ENCODE measurements at regions not wholly inside any gene's neighbourhood (a gene's known extent, or its start where the extent isn't known, plus 50 kb on each side); places are given as distances from the start of the nearest gene placed in this dataset.

GRCh38 chrX:127128282-127128681, 308.8 kb downstream of the PRR32 start:
- TF ChIP-seq GTF3A (CRISPR knock-in tag; conservative IDR thresholded peaks at IDR 0.05) = no peak
- TF ChIP-seq KLF6 (CRISPR knock-in tag; IDR thresholded peaks at IDR 0.05) = no peak
- TF ChIP-seq ZNF331 (CRISPR knock-in tag; IDR thresholded peaks at IDR 0.05) = no peak
- no peak for TF ChIP-seq RFX5 (IDR thresholded peaks at IDR 0.05; ENCODE audit: low read depth, low read length)
- TF ChIP-seq ZFP41 (CRISPR knock-in tag; IDR thresholded peaks at IDR 0.05; ENCODE audit: borderline replicate concordance) = no peak
- TF ChIP-seq EP300 (IDR thresholded peaks at IDR 0.05; ENCODE audit: low read depth in 2 of 2, low read length in 2 of 2) = no peak
- TF ChIP-seq EP300 (CRISPR knock-in tag; IDR thresholded peaks at IDR 0.05; ENCODE audit: borderline replicate concordance) = no peak
- TF ChIP-seq, protein P1, sequence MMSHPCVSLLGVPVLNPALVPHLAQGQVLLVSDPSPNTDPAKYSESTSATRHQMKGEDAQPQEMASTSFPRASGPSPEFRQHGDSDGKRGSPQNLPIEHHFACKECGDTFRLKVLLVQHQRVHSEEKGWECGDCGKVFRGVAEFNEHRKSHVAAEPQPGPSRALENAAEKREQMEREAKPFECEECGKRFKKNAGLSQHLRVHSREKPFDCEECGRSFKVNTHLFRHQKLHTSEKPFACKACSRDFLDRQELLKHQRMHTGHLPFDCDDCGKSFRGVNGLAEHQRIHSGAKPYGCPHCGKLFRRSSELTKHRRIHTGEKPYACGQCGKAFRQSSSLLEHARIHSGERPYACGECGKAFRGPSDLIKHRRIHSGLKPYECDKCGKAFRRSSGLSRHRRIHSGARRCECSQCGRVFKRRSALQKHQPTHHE (CRISPR knock-in tag; IDR thresholded peaks at IDR 0.05; ENCODE audit: borderline replicate concordance) = no peak
- TF ChIP-seq DMTF1 (CRISPR knock-in tag; IDR thresholded peaks at IDR 0.05) = no peak
- no peak for TF ChIP-seq PHF8 (CRISPR knock-in tag; IDR thresholded peaks at IDR 0.05)
- TF ChIP-seq MXD4 (CRISPR knock-in tag; IDR thresholded peaks at IDR 0.05) = no peak
- TF ChIP-seq, protein P2, sequence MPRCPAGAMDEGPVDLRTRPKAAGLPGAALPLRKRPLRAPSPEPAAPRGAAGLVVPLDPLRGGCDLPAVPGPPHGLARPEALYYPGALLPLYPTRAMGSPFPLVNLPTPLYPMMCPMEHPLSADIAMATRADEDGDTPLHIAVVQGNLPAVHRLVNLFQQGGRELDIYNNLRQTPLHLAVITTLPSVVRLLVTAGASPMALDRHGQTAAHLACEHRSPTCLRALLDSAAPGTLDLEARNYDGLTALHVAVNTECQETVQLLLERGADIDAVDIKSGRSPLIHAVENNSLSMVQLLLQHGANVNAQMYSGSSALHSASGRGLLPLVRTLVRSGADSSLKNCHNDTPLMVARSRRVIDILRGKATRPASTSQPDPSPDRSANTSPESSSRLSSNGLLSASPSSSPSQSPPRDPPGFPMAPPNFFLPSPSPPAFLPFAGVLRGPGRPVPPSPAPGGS (CRISPR knock-in tag; IDR thresholded peaks at IDR 0.05) = no peak
- no peak for TF ChIP-seq YY1 (IDR thresholded peaks at IDR 0.05; ENCODE audit: insufficient read depth, insufficient replicate concordance, low read depth, low read length)
- TF ChIP-seq MED1 (CRISPR knock-in tag; IDR thresholded peaks at IDR 0.05) = no peak
- no peak for TF ChIP-seq MED8 (CRISPR knock-in tag; IDR thresholded peaks at IDR 0.05; ENCODE audit: insufficient replicate concordance)
- in situ Hi-C loops (cut with HindIII; ENCODE audit: extremely low pct_ligation_motif_present, low pct_unique_long_range_greater_than_20kb) = no loop called here
- Histone ChIP-seq H3K9ac (ENCODE audit: insufficient read depth, low read depth, low read length) (no peak overlapping the region), H3K36me3 (replicated peaks in 1 of 2; ENCODE audit: control insufficient read depth in 1 of 2, insufficient read depth in 2 of 2, low read length in 2 of 2) (no peaks in the 10 kb centered on the region), H3K79me2 (ENCODE audit: insufficient read depth, low read length) (no peaks in the 10 kb centered on the region), H3K27ac (ENCODE audit: extremely low read length, insufficient read depth, low read length) (no peak overlapping the region), H2AFZ (ENCODE audit: low read length) (no peak overlapping the region), H3K4me3 (replicated peaks in 1 of 3; ENCODE audit: insufficient read depth in 1 of 3, low read depth in 2 of 3, low read length in 3 of 3) (no peak overlapping the region), H3K4me1 (ENCODE audit: insufficient read depth, low read length) (no peaks in the 10 kb centered on the region), H4K20me1 (ENCODE audit: insufficient read depth, low read length) (no peaks in the 10 kb centered on the region), H3K9me3 (ENCODE audit: low read length) (peaks cover 46% of the 10 kb centered on the region), H3K27me3 (ENCODE audit: control insufficient read depth in 1 of 2, insufficient read depth in 2 of 2, low read length in 2 of 2) (no peaks in the 10 kb centered on the region), H3K4me2 (ENCODE audit: low read depth, low read length) (no peak overlapping the region)
- no peak for DNase-seq (ENCODE audit: low spot score)
- no peak for ATAC-seq
- POLR2A ChIA-PET = no interaction called here
- intact Hi-C loops (cut with micrococcal nuclease; ENCODE audit: unreplicated experiment) = no loop called here
- WGBS (ENCODE audit: low lambda C conversion rate) = 0% methylated on average over 1 of the region's 5 CpGs
- FAIRE-seq = no peak
- BruUV-seq (replicated peaks) = no TSS peak
- CTCF ChIA-PET (ENCODE audit: low intra/inter-chr PET ratio, low total read pairs) = no interaction called here

Measured in HepG2 (cell line).